K562 (cell line): ENCODE measurements at regions not wholly inside any gene's neighbourhood (a gene's known extent, or its start where the extent isn't known, plus 50 kb on each side); places are given as distances from the start of the nearest gene placed in this dataset.

Source experiments
- ATAC-seq: fragments of 200-7000 bp; cut with Tn5 transposase; 3 replicates; pipeline ENCODE4 v1.9.1; 2020; ENCODE audit warnings: moderate library complexity
- BruUV-seq: library from RNA; stranded (reverse); fragments of 400-500 nt; replicated peaks from 2 replicates; lab custom pipeline; 2021; lab: Mats Ljungman, UMichigan
- CTCF ChIA-PET: fragments of 300-600 bp; formaldehyde crosslinking; extraction: SDS; loops from one replicate; lab custom pipeline; 2021; ENCODE audit warnings: low intra/inter-chr PET ratio; lab: Yijun Ruan, JAX
- POLR2A ChIA-PET: fragments of 300-600, 350-650 bp; sonication (Branson Sonifier 250); formaldehyde crosslinking; extraction: SDS; loops from one replicate; lab custom pipeline; 2021; ENCODE audit warnings: antibody characterized with exemption, inconsistent platforms; lab: Yijun Ruan, JAX
- DNase-seq, 4 experiments: peaks; one replicate each; pipeline versions ENCODE4 v3.0.0 to v3.0.0-alpha.2; 2011 to 2018; ENCODE audit warnings: low spot score in 3 of 4, mixed read lengths in 3 of 4; ENCODE audit errors: extremely low read depth in 1 of 4
- FAIRE-seq: peaks from 2 replicates; lab custom pipeline; 2011; peaks lifted over from hg19 to GRCh38; lab: Jason Lieb, UNC
- H2AFZ ChIP-seq: 2 replicates; pipeline ENCODE4 v1.6.0; 2011; ENCODE audit warnings: low read depth, low read length, control low read depth, inconsistent platforms
- H3K27ac ChIP-seq: fragments of 200-600 bp; 3 replicates; pipeline ENCODE4 v1.8.0; 2011; ENCODE audit warnings: low read depth, mild to moderate bottlenecking, control low read depth, inconsistent platforms, low read length, moderate library complexity, mixed read lengths; ENCODE audit errors: extremely low read depth
- H3K27me3 ChIP-seq, 2 experiments: fragments of 300-600 bp in 1 of 2; 2 replicates in 1 of 2; 3 replicates in 1 of 2; pipeline versions ENCODE4 v1.6.0 to v1.8.0; 2011; ENCODE audit warnings: inconsistent platforms in 2 of 2, low read length in 2 of 2, mild to moderate bottlenecking in 1 of 2, mixed read lengths in 1 of 2, moderate library complexity in 1 of 2; ENCODE audit not compliant: control insufficient read depth in 2 of 2, insufficient read depth in 2 of 2
- H3K36me3 ChIP-seq: fragments of 300-600 bp; 3 replicates; pipeline ENCODE4 v1.8.0; 2011; ENCODE audit warnings: mild to moderate bottlenecking, low read length, inconsistent platforms; ENCODE audit not compliant: control insufficient read depth, insufficient read depth
- H3K4me1 ChIP-seq, 2 experiments: fragments of 200-600 bp in 1 of 2; replicated peaks in 1 of 2; 2 replicates in 1 of 2; 3 replicates in 1 of 2; pipeline versions ENCODE4 v1.5.1 to v1.8.0; 2011; ENCODE audit warnings: inconsistent platforms in 2 of 2, low read length in 2 of 2, mild to moderate bottlenecking in 1 of 2, mixed read lengths in 1 of 2, moderate library complexity in 1 of 2; ENCODE audit not compliant: control insufficient read depth in 2 of 2, insufficient read depth in 2 of 2
- H3K4me2 ChIP-seq: 2 replicates; pipeline ENCODE4 v1.6.1; 2011; ENCODE audit warnings: low read length, control low read depth, inconsistent platforms, mixed read lengths; ENCODE audit not compliant: insufficient read depth
- H3K4me3 ChIP-seq: fragments of 200-600 bp; sonication (generic), shearing (Covaris generic); 2 replicates; pipeline ENCODE4 v1.5.1; 2016; ENCODE audit warnings: control low read depth, inconsistent platforms
- H3K79me2 ChIP-seq: fragments of 200-600 bp; 3 replicates; pipeline ENCODE4 v1.8.0; 2011; ENCODE audit warnings: low read length, inconsistent platforms; ENCODE audit not compliant: control insufficient read depth, insufficient read depth
- H3K9ac ChIP-seq, 2 experiments: 2 replicates each; pipeline versions ENCODE4 v1.6.0 to v1.6.1; 2011; ENCODE audit warnings: low read depth in 2 of 2, low read length in 2 of 2, control low read depth in 1 of 2, inconsistent platforms in 1 of 2, mild to moderate bottlenecking in 1 of 2, mixed read lengths in 1 of 2; ENCODE audit not compliant: insufficient read depth in 1 of 2
- H3K9me1 ChIP-seq: one replicate; pipeline ENCODE4 v1.6.0; 2011; ENCODE audit warnings: inconsistent platforms, mild to moderate bottlenecking, low read length, moderate library complexity; ENCODE audit not compliant: control insufficient read depth, insufficient read depth
- H3K9me3 ChIP-seq: replicated peaks from 2 replicates; pipeline ENCODE4 v1.5.1; 2011; ENCODE audit warnings: low read depth, low read length, inconsistent platforms; ENCODE audit not compliant: control insufficient read depth, insufficient read depth
- H4K20me1 ChIP-seq: replicated peaks from 2 replicates; pipeline ENCODE4 v1.6.1; 2011; ENCODE audit warnings: low read length, inconsistent platforms, mixed read lengths; ENCODE audit not compliant: control insufficient read depth, insufficient read depth
- CBX2 ChIP-seq: fragments of 200-600 bp; sonication (generic); IDR thresholded peaks from one replicate; pipeline ENCODE4 v1.6.1; 2012; ENCODE audit warnings: mild to moderate bottlenecking, low read length, inconsistent platforms; ENCODE audit not compliant: insufficient read depth, poor library complexity, severe bottlenecking
- CHAMP1 ChIP-seq: fragments of 450-650 bp; IDR thresholded peaks from 2 replicates; pipeline ENCODE4 v1.6.1; 2016; ENCODE audit warnings: mild to moderate bottlenecking
- CHCHD3 ChIP-seq: fragments of 250-450 bp; sonication (Bioruptor Pico); IDR thresholded peaks from 2 replicates; pipeline ENCODE4 v2.1.2; 2022; ENCODE audit warnings: mild to moderate bottlenecking
- E2F8 ChIP-seq: fragments of 450-650 bp; IDR thresholded peaks from 2 replicates; pipeline ENCODE4 v1.7.1; 2018; ENCODE audit warnings: mild to moderate bottlenecking, low read depth; ENCODE audit not compliant: partially characterized antibody
- RBBP5 ChIP-seq: fragments of 200-600 bp; sonication (generic); IDR thresholded peaks from 2 replicates; pipeline ENCODE4 v1.6.1; 2012; ENCODE audit warnings: borderline replicate concordance, mild to moderate bottlenecking, low read length, control low read depth, inconsistent platforms; ENCODE audit not compliant: insufficient read depth, poor library complexity, severe bottlenecking
- SAP30 ChIP-seq: fragments of 200-600 bp; sonication (generic); IDR thresholded peaks from 2 replicates; pipeline ENCODE4 v1.6.1; 2012; ENCODE audit warnings: borderline replicate concordance, low read depth, mild to moderate bottlenecking, moderate library complexity, low read length, control low read depth, inconsistent platforms; ENCODE audit not compliant: insufficient read depth, poor library complexity, severe bottlenecking
- TAL1 ChIP-seq: fragments of 450-650 bp; IDR thresholded peaks from 2 replicates; pipeline ENCODE4 v1.6.1; 2016; ENCODE audit warnings: mild to moderate bottlenecking
- ZFP91 ChIP-seq: sonication (generic); formaldehyde crosslinking; IDR thresholded peaks from 2 replicates; pipeline ENCODE4 v1.8.0; 2022; ENCODE audit warnings: mild to moderate bottlenecking, missing genetic modification reagents
- ZNF143 ChIP-seq: sonication (generic); formaldehyde crosslinking; IDR thresholded peaks from 2 replicates; pipeline ENCODE4 v1.9.0; 2022; ENCODE audit warnings: mild to moderate bottlenecking, missing genetic modification reagents
- ZNF253 ChIP-seq: fragments of 250-450 bp; sonication (Bioruptor Pico); conservative IDR thresholded peaks from 2 replicates; pipeline ENCODE4 v1.6.1; 2021; ENCODE audit warnings: mild to moderate bottlenecking
- WGBS: fragments of 100-300 bp; shearing (Covaris generic); methylation state at CpG from one replicate; pipeline ENCODE4 v1.1.6; 2016; ENCODE audit warnings: low coverage, mixed read lengths; ENCODE audit not compliant: insufficient coverage; ENCODE audit errors: missing lambda C conversion rate; 5-methylcytosine and 5-hydroxymethylcytosine counted together
- in situ Hi-C: fragments of 300-500 bp; cut with MboI; formaldehyde crosslinking; loops from 4 replicates; pipeline ENCODE4 v1.15.0; 2018; ENCODE audit warnings: inconsistent platforms, mixed read lengths
- intact Hi-C: fragments of 100-400 bp; cut with micrococcal nuclease; formaldehyde crosslinking; loops from 2 replicates; pipeline ENCODE4 v1.14.2; 2022

GRCh38 chr17:70520956-70521355 lies 351.6 kb downstream of the KCNJ2 start:
- CTCF ChIA-PET: no interaction called here
- H3K4me3 ChIP-seq: no peak overlapping the region
- no peaks in the 10 kb centered on the region for H3K9me3 ChIP-seq
- H4K20me1 ChIP-seq: no peaks in the 10 kb centered on the region
- H3K27me3 ChIP-seq: no peaks in the 10 kb centered on the region
- whole genome bisulfite sequencing: 5% methylated on average over 4 of the region's 4 CpGs
- H3K4me1 ChIP-seq: no peaks in the 10 kb centered on the region
- DNase-seq (no peak), FAIRE-seq (no peak), ATAC-seq (no peak)
- no peak overlapping the region for H3K4me2 ChIP-seq
- in situ Hi-C loops (no loop called here), intact Hi-C loops (no loop called here)
- POLR2A ChIA-PET: no interaction called here
- H3K36me3 ChIP-seq: no peaks in the 10 kb centered on the region
- no peaks in the 10 kb centered on the region for H3K9me1 ChIP-seq
- no TSS peak for BruUV-seq
- H2AFZ ChIP-seq: no peak overlapping the region
- H3K9ac ChIP-seq: no peak overlapping the region
- no peak overlapping the region for H3K27ac ChIP-seq
- no peaks in the 10 kb centered on the region for H3K79me2 ChIP-seq
- TF ChIP-seq CBX2 (no peak), CHCHD3 (CRISPR knock-in tag) (no peak), ZFP91 (no peak), CHAMP1 (no peak), SAP30 (no peak), RBBP5 (no peak), TAL1 (no peak), ZNF253 (CRISPR knock-in tag) (no peak), ZNF143 (CRISPR knock-in tag) (no peak), E2F8 (no peak)
